ENCODE measurements at regions not wholly inside any gene's neighbourhood (a gene's known extent, or its start where the extent isn't known, plus 50 kb on each side); places are given as distances from the start of the nearest gene placed in this dataset.

- no peak overlapping the region for H2BK20ac ChIP-seq (ENCODE audit: low read depth, low read length)
- H3K4me3 ChIP-seq (ENCODE audit: insufficient read depth, low read depth, low read length), result no peak overlapping the region
- H4K8ac ChIP-seq (ENCODE audit: low read depth in 2 of 2, low read length in 2 of 2), result no peak overlapping the region
- no peak overlapping the region for H3K56ac ChIP-seq (ENCODE audit: extremely low read depth, insufficient read depth, low read length)
- peaks cover 25% of the 10 kb centered on the region for H3K9me3 ChIP-seq (ENCODE audit: control insufficient read depth, insufficient read depth, low read length)
- H3K4me2 ChIP-seq (ENCODE audit: low read depth, low read length), result no peak overlapping the region
- dilution Hi-C loops (cut with HindIII; ENCODE audit: low sequenced_read_pairs, unreplicated experiment), result no loop called here
- CTCF ChIA-PET, result no interaction called here
- no peak overlapping the region for H2AK9ac ChIP-seq (replicated peaks; ENCODE audit: low read depth, low read length, poor library complexity)
- H4K5ac ChIP-seq (ENCODE audit: low read depth, low read length), result no peak overlapping the region
- TF ChIP-seq SMC3 (IDR thresholded peaks at IDR 0.05; ENCODE audit: low read depth, low read length), result no peak
- TF ChIP-seq MAZ (IDR thresholded peaks at IDR 0.05; ENCODE audit: borderline replicate concordance, low read depth, low read length), result no peak
- TF ChIP-seq CTCF (conservative IDR thresholded peaks at IDR 0.05; ENCODE audit: low read depth, low read length), result no peak
- no peak for TF ChIP-seq CHD1 (IDR thresholded peaks at IDR 0.05; ENCODE audit: low read depth, low read length)
- H3K4me1 ChIP-seq (ENCODE audit: control insufficient read depth, insufficient read depth, low read length), result no peaks in the 10 kb centered on the region
- H3K27me3 ChIP-seq (ENCODE audit: control insufficient read depth, insufficient read depth, low read length), result no peaks in the 10 kb centered on the region
- no peak overlapping the region for H3K4ac ChIP-seq (ENCODE audit: low read depth, low read length)
- no peak overlapping the region for H2BK15ac ChIP-seq (ENCODE audit: low read depth, low read length)
- DNase-seq (no peak), ATAC-seq (ENCODE audit: low read depth) (no peak)
- intact Hi-C loops (cut with micrococcal nuclease), result no loop called here
- no peak overlapping the region for H3K27ac ChIP-seq (ENCODE audit: insufficient read depth, low read length)
- in situ Hi-C loops (cut with MboI; ENCODE audit: low sequenced_read_pairs), result no loop called here
- no peak overlapping the region for H3K23ac ChIP-seq (ENCODE audit: low read depth, low read length)
- BruUV-seq (replicated peaks), result no TSS peak
- H2AK5ac ChIP-seq (ENCODE audit: low read depth, low read length), result no peak overlapping the region
- H3K9ac ChIP-seq (ENCODE audit: low read depth, low read length), result no peak overlapping the region
- no peak overlapping the region for H4K91ac ChIP-seq (ENCODE audit: insufficient read depth, low read depth, low read length)
- POLR2A ChIA-PET (ENCODE audit: unreplicated experiment), result no interaction called here
- no peak overlapping the region for H2AFZ ChIP-seq (replicated peaks; ENCODE audit: low read length, poor library complexity)
- no peaks in the 10 kb centered on the region for H3K9me1 ChIP-seq (ENCODE audit: insufficient read depth, low read length)
- no peaks in the 10 kb centered on the region for H4K20me1 ChIP-seq (ENCODE audit: insufficient read depth, low read length)
- no peak overlapping the region for H2BK120ac ChIP-seq (ENCODE audit: low read depth, low read length)
- no peaks in the 10 kb centered on the region for H3K79me1 ChIP-seq (ENCODE audit: low read depth in 1 of 2, low read length in 2 of 2)
- H3K36me3 ChIP-seq (ENCODE audit: control insufficient read depth, insufficient read depth, low read length), result no peaks in the 10 kb centered on the region
- H2BK5ac ChIP-seq (ENCODE audit: low read depth, low read length, poor library complexity, severe bottlenecking), result no peak overlapping the region
- no peak overlapping the region for H3K18ac ChIP-seq (ENCODE audit: low read depth, low read length)
- no peak overlapping the region for H3K14ac ChIP-seq (replicated peaks; ENCODE audit: low read depth, low read length)
- WGBS, 2 experiments (ENCODE audit: extremely low coverage in 2 of 2, insufficient read length in 1 of 2), result 57% methylated on average over 4 of the region's 10 CpGs; no CpG with 5 or more reads in 1 of the 2 experiments
Measured at GRCh38 chr14:98769326-98769725, 502.7 kb downstream of the BCL11B start.

Data from IMR-90 (cell line).